Urothelium cell line (cell line): ENCODE measurements at regions not wholly inside any gene's neighbourhood (a gene's known extent, or its start where the extent isn't known, plus 50 kb on each side); places are given as distances from the start of the nearest gene placed in this dataset.
"Not testable (repeated sequence)": the region's sequence is repeated elsewhere in the genome, so short reads cannot be mapped to it uniquely, and the experiment has no call there.

Experiments
- DNase-seq: peaks from one replicate; pipeline ENCODE4 v3.0.0; 2011; ENCODE audit warnings: low spot score, mixed read lengths
- FAIRE-seq: peaks from 2 replicates; lab custom pipeline; 2011; peaks lifted over from hg19 to GRCh38; lab: Jason Lieb, UNC

- DNase-seq (no peak), FAIRE-seq (no peak)
Measured at GRCh38 chr17:14451729-14452191, 150.9 kb downstream of the HS3ST3B1 start.

DNA sequence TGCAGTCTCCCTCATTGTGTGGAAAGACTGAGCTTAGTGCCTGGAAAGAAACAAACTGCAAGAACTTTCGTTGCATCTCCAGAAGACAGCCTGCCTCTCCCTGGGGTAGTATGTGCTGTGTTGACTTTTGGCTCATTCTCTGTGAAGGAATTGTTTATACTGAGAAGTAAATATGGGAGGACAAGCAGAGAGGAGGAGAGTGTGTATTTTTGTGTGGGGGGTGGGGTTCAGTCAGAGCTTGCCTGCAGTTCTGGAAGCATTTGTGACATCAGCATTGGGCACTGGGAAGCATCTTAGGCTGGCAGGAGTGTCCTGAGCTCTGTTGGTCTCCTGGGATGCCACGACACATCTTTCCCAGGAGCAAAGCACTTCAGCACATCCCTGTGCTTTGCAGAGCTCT, 147.9 kb downstream of the HS3ST3B1 start:
- FAIRE-seq (no peak), DNase-seq (no peak)

DNA sequence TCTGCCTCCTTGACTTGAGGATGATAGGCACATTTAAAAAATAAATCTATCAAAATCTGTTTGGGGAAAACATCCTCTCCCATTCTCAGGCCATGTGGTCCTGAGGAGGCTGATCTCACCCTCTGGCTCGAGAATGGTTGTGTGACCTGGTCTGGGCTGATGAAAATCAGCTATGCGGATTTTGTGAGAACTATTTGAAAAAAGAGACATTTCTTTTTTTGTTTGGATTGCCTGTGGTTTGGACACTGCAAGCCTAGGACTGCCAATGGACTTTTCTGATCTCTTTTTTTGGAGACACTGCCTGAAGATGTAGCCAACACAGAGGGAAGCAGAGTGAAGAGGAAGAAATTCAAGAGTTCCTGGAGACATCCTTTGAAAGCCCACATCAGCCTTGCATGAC, 145.9 kb downstream of the HS3ST3B1 start:
- DNase-seq, result no peak
- no peak for FAIRE-seq

GRCh38 chr17:14444915-14445314, 144.0 kb downstream of the HS3ST3B1 start:
- no peak for FAIRE-seq
- DNase-seq, result no peak

DNA sequence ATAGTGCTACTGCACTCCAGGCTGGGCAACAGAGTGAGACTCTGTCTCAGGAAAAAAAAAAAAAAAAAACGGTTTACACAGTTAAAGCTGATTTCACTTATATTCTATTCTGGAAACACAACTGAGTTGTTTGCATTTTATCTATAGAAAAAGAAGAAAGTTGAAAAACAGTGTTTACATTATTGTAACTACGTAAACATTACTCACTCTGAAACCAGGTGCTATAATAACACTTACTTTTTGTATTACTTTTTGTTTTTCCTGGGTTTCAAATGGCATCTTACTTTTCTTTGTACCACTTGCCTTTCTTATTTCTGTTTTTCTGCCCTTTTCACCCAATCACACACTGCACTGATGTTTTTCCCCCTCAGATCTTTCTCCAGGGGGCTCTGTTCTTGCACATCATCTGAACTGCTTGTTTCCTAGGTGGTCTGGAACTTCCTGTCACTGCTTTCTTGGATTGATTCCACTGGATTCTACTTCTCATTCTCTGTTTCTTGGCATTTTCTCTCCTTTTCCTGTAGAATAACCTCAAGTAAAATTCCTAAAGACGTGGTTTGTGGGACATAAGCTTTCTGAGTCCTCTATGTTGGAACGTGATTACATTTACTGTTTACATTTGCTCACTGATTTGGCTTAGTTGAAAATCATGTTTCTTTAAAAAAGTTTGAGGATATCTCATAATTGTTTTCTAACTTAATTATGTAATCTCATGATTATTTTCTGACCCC, 142.1 kb downstream of the HS3ST3B1 start:
- FAIRE-seq, result no peak
- no peak for DNase-seq

- FAIRE-seq (no peak), DNase-seq (no peak)
Measured at GRCh38 chr17:14437176-14437575, 136.3 kb downstream of the HS3ST3B1 start.

DNA sequence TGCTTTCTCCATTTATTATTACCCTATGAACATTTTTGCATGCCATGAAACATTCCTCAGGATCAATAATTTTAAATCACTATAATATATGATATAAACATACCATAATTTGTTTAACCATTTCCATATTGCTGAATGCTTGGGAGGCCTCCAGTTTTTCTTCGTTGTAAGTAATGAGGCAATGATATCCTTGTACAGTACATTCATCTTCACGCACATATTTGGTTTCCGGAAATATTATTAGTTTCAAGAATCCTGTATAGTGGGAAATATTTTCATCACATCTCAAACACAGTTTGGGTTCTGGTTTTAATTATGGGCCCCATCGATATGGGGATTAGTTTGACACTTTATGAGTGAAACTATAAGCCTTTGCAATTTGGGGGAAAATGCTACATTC, 135.4 kb downstream of the HS3ST3B1 start:
- DNase-seq (no peak), FAIRE-seq (no peak)

GRCh38 chr17:14434506-14434905, 133.6 kb downstream of the HS3ST3B1 start:
- DNase-seq (no peak), FAIRE-seq (no peak)

DNA sequence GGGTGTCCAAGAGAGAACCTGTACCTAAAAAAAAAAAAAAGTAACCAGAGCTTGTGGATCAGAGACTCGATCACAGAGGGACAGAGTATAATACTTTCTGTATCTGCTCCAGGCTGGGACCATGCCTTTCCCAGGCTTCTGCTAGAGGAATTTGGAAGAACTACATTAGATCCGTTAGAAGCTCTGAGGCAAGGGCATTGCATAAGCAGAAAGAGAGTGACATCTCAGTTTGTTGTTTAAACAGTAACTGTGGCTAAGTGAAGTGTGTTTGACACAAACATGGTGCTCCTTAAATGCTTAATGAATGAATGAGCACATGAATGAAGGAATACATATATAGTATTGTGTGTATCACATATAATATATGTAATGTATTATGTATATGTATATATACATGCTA, 131.2 kb downstream of the HS3ST3B1 start:
- DNase-seq, result no peak
- FAIRE-seq, result no peak

- FAIRE-seq (no peak), DNase-seq (no peak)
Measured at GRCh38 chr17:14429084-14429483, 128.2 kb downstream of the HS3ST3B1 start.

- FAIRE-seq (no peak), DNase-seq (no peak)
Measured at GRCh38 chr17:14428648-14429029, 127.8 kb downstream of the HS3ST3B1 start.

- FAIRE-seq (no peak), DNase-seq (no peak)
Measured at GRCh38 chr17:14427900-14428647, 127.2 kb downstream of the HS3ST3B1 start.

DNA sequence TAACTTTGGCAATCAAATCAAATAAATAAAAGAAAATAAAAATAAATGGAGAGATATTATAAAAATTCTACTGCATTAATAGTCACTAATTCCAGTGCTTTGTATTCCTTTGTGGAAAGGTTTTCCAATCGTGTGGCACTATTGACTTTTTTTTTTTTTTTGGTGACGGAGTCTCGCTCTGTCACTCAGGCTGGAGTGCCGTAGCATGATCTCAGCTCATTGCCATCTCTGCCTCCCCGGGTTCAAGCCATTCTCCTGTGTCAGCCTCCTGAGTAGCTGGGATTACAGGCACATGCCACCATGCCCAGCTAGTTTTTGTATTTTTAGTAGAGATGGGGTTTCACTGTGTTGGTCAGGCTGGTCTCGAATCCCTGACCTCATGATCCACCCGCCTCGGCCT, 122.3 kb downstream of the HS3ST3B1 start:
- FAIRE-seq, DNase-seq: not testable (repeated sequence)

- DNase-seq (no peak), FAIRE-seq (no peak)
Measured at GRCh38 chr17:14417336-14417735, 116.5 kb downstream of the HS3ST3B1 start.

DNA sequence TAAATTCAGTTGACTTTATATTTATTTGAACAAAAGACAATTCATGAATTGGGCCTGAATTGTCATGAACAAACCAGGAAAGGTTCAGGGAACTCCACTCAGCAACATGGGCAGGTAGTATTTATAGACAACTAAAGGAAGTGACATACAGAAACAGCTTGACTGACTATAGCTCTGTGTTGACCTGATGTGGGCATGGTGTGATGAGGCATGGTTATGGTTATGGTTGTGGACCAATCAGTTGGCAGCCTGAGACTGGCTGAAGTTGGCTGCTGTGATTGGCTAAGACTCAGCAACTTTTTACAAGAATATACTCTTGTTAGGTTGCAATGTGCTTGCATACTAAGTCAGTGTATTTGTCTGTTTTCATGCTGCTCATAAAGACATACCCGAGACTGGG, 108.4 kb downstream of the HS3ST3B1 start:
- DNase-seq (no peak), FAIRE-seq (no peak)

DNA sequence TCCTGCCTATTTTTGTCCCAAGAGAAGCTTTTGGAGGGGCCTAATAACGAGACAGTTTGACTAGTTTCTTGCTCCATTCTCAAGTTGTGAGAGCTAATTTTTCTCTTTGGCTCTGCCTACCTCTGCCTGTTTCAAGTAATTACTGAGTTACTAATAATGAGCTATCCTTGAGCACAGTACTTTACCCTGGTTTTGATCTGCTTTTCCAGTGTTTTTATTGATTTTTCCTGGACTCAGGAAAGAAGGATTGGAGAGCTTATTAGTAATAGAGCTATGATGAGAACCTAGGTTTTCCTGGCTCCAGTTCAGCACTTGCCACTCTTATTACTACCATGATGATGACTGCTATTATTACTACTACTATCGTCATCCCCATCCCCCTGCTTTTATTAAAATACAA, 106.7 kb downstream of the HS3ST3B1 start:
- no peak for FAIRE-seq
- DNase-seq, result no peak

- DNase-seq (no peak), FAIRE-seq (no peak)
Measured at GRCh38 chr17:14405189-14405588, 104.3 kb downstream of the HS3ST3B1 start.
